HEK293 (cell line): ENCODE measurements at regions not wholly inside any gene's neighbourhood (a gene's known extent, or its start where the extent isn't known, plus 50 kb on each side); places are given as distances from the start of the nearest gene placed in this dataset.
"Not testable (repeated sequence)": the region's sequence is repeated elsewhere in the genome, so short reads cannot be mapped to it uniquely, and the experiment has no call there.

Experiments
- CTCF ChIA-PET: fragments of 350-600 bp; formaldehyde crosslinking; extraction: SDS; loops from one replicate; lab custom pipeline; 2021; ENCODE audit warnings: antibody characterized with exemption; lab: Yijun Ruan, JAX
- POLR2A ChIA-PET: fragments of 300-600 bp; formaldehyde crosslinking; extraction: SDS; loops from one replicate; lab custom pipeline; 2020; ENCODE audit warnings: antibody characterized with exemption, inconsistent platforms; lab: Yijun Ruan, JAX
- H3K27ac ChIP-seq: fragments of 200-500 bp; sonication (Bioruptor generic); 2 replicates; pipeline ENCODE4 v1.5.1; 2014; ENCODE audit warnings: low read depth, low read length, control low read depth, inconsistent platforms; ENCODE audit errors: extremely low read depth
- H3K36me3 ChIP-seq, 2 experiments: fragments of 200-500 bp in 1 of 2; sonication (Bioruptor generic) in 1 of 2; 1 replicate in 1 of 2; 2 replicates in 1 of 2; pipeline ENCODE4 v1.5.1; 2014 to 2017; ENCODE audit warnings: inconsistent platforms in 2 of 2, low read length in 2 of 2; ENCODE audit not compliant: control insufficient read depth in 2 of 2, insufficient read depth in 1 of 2
- H3K4me1 ChIP-seq: fragments of 200-500 bp; sonication (Bioruptor generic); 2 replicates; pipeline ENCODE4 v1.5.1; 2014; ENCODE audit warnings: mild to moderate bottlenecking, low read length, inconsistent platforms; ENCODE audit not compliant: control insufficient read depth, insufficient read depth
- H3K4me3 ChIP-seq: 2 replicates; pipeline ENCODE4 v1.5.1; 2011; ENCODE audit warnings: low read depth, mild to moderate bottlenecking, control low read depth, low read length, moderate library complexity
- H3K9me3 ChIP-seq: fragments of 200-500 bp; sonication (Bioruptor generic); 2 replicates; pipeline ENCODE4 v1.5.1; 2014; ENCODE audit warnings: low read depth, low read length, inconsistent platforms; ENCODE audit not compliant: control insufficient read depth, insufficient read depth
- OSR2 ChIP-seq: fragments of 450-650 bp; formaldehyde crosslinking; IDR thresholded peaks from 2 replicates; pipeline ENCODE4 v1.5.1; 2016; ENCODE audit warnings: missing biosample characterization, missing genetic modification characterization
- ZBTB8A ChIP-seq: fragments of 450-650 bp; formaldehyde crosslinking; IDR thresholded peaks from 2 replicates; pipeline ENCODE4 v1.5.1; 2016; ENCODE audit warnings: missing biosample characterization, missing genetic modification characterization
- ZNF146 ChIP-seq: fragments of 450-650 bp; formaldehyde crosslinking; IDR thresholded peaks from 2 replicates; pipeline ENCODE4 v1.5.1; 2016; ENCODE audit warnings: missing biosample characterization, missing genetic modification characterization
- ZNF157 ChIP-seq: fragments of 450-650 bp; formaldehyde crosslinking; IDR thresholded peaks from 2 replicates; pipeline ENCODE4 v1.5.1; 2016; ENCODE audit warnings: missing biosample characterization, missing genetic modification characterization
- ZNF174 ChIP-seq: fragments of 450-650 bp; formaldehyde crosslinking; IDR thresholded peaks from 2 replicates; pipeline ENCODE4 v1.5.0; 2017; ENCODE audit warnings: missing biosample characterization, mild to moderate bottlenecking, missing genetic modification characterization
- ZNF248 ChIP-seq: fragments of 450-650 bp; formaldehyde crosslinking; IDR thresholded peaks from 2 replicates; pipeline ENCODE4 v1.5.1; 2017; ENCODE audit warnings: missing biosample characterization, missing genetic modification characterization
- ZNF404 ChIP-seq: fragments of 450-650 bp; formaldehyde crosslinking; IDR thresholded peaks from 2 replicates; pipeline ENCODE4 v1.5.1; 2017; ENCODE audit warnings: missing biosample characterization, missing genetic modification characterization
- ZNF549 ChIP-seq: fragments of 450-650 bp; IDR thresholded peaks from 2 replicates; pipeline ENCODE4 v1.5.1; 2018; ENCODE audit warnings: missing biosample characterization, missing genetic modification characterization, mild to moderate bottlenecking, inconsistent platforms, moderate library complexity
- ZNF610 ChIP-seq: fragments of 450-650 bp; formaldehyde crosslinking; IDR thresholded peaks from 2 replicates; pipeline ENCODE4 v1.5.1; 2016; ENCODE audit warnings: missing biosample characterization, missing genetic modification characterization, borderline replicate concordance
- ZNF707 ChIP-seq: fragments of 450-650 bp; formaldehyde crosslinking; IDR thresholded peaks from 2 replicates; pipeline ENCODE4 v1.5.1; 2016; ENCODE audit warnings: missing biosample characterization, missing genetic modification characterization
- ZNF791 ChIP-seq: fragments of 450-650 bp; formaldehyde crosslinking; IDR thresholded peaks from 2 replicates; pipeline ENCODE4 v1.5.1; 2016; ENCODE audit warnings: missing biosample characterization, missing genetic modification characterization
- ZNF843 ChIP-seq: fragments of 450-650 bp; formaldehyde crosslinking; IDR thresholded peaks from 2 replicates; pipeline ENCODE4 v1.5.1; 2016; ENCODE audit warnings: missing biosample characterization, missing genetic modification characterization
- TF ChIP-seq, protein P1 (sequence below): fragments of 450-650 bp; formaldehyde crosslinking; IDR thresholded peaks from 2 replicates; pipeline ENCODE4 v1.5.1; 2017; ENCODE audit warnings: missing biosample characterization, missing genetic modification characterization
- TF ChIP-seq, protein P2 (sequence below): fragments of 450-650 bp; formaldehyde crosslinking; IDR thresholded peaks from 2 replicates; pipeline ENCODE4 v1.5.1; 2016; ENCODE audit warnings: missing biosample characterization, missing genetic modification characterization
- TF ChIP-seq, protein P3 (sequence below): fragments of 450-650 bp; formaldehyde crosslinking; IDR thresholded peaks from 2 replicates; pipeline ENCODE4 v1.5.1; 2016; ENCODE audit warnings: missing biosample characterization, missing genetic modification characterization, borderline replicate concordance
- TF ChIP-seq, protein P4 (sequence below): fragments of 450-650 bp; formaldehyde crosslinking; IDR thresholded peaks from 2 replicates; pipeline ENCODE4 v1.5.1; 2016; ENCODE audit warnings: missing biosample characterization, missing genetic modification characterization, low read depth
- TF ChIP-seq, protein P5 (sequence below): fragments of 450-650 bp; formaldehyde crosslinking; IDR thresholded peaks from 2 replicates; pipeline ENCODE4 v1.5.1; 2017; ENCODE audit warnings: missing biosample characterization, missing genetic modification characterization

DNA sequence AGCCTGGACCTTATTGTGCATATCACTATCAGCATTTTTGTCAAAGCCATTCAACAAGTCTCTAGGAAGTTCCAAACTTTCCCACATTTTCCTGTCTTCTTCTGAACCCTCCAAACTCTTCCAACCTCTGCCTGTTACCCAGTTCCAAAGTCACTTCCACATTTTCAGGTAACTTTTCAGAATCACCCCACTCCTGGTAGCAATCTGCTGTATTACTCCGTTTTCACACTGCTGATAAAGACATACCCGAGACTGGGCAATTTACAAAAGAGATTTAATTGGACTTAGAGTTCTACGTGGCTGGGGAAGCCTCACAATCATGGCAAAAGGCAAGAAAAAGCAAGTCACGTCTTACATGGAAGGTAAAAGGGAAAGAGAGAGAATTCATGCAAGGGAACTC, 293.4 kb downstream of the C11orf87 start:
- not testable (repeated sequence) for H3K36me3 ChIP-seq
- CTCF ChIA-PET, result interaction anchor here (0.7 kb wide), 1 partner anchor 10 kb away, joined by 3 read pairs; no protein-coding TSS in a partner anchor
- peak; percentile 70 for TF ChIP-seq ZNF707 (tag by site-specific recombination)
- TF ChIP-seq, all 188 proteins: peak for 1; not testable (repeated sequence) for 187
- H3K9me3 ChIP-seq, H3K4me1 ChIP-seq, H3K27ac ChIP-seq, H3K4me3 ChIP-seq, POLR2A ChIA-PET: not testable (repeated sequence)

DNA sequence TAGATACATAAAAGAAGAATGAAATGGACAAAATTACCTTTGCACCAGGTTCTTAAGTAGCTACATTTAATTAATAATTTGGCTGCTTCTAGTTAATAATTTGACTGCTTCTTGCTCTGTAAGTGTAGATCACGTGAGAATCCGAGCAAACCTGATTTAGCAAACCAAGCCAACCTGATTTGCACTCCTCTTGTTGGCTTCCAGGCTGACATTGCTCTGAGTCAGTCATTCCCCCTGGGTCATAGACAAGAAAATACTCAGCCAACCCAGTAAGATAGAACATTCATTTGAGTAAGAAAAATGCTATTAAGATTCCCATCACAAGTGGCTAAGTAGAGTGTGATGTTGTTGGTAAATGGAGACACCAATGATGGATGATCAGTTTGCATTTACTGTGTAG, 304.1 kb downstream of the C11orf87 start:
- H3K36me3 ChIP-seq, result no peaks in the 10 kb centered on the region
- no peaks in the 10 kb centered on the region for H3K9me3 ChIP-seq
- no peak overlapping the region for H3K4me3 ChIP-seq
- TF ChIP-seq ZNF174 (tag by site-specific recombination), result no peak
- TF ChIP-seq, protein P1, sequence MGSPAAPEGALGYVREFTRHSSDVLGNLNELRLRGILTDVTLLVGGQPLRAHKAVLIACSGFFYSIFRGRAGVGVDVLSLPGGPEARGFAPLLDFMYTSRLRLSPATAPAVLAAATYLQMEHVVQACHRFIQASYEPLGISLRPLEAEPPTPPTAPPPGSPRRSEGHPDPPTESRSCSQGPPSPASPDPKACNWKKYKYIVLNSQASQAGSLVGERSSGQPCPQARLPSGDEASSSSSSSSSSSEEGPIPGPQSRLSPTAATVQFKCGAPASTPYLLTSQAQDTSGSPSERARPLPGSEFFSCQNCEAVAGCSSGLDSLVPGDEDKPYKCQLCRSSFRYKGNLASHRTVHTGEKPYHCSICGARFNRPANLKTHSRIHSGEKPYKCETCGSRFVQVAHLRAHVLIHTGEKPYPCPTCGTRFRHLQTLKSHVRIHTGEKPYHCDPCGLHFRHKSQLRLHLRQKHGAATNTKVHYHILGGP (tag by site-specific recombination), result no peak
- TF ChIP-seq ZNF610 (tag by site-specific recombination), result no peak
- TF ChIP-seq ZNF404 (tag by site-specific recombination), result no peak
- no peak for TF ChIP-seq ZBTB8A (tag by site-specific recombination)
- TF ChIP-seq ZNF791 (tag by site-specific recombination), result no peak
- TF ChIP-seq ZNF549 (tag by site-specific recombination), result no peak
- no peak for TF ChIP-seq OSR2 (tag by site-specific recombination)
- TF ChIP-seq, protein P2, sequence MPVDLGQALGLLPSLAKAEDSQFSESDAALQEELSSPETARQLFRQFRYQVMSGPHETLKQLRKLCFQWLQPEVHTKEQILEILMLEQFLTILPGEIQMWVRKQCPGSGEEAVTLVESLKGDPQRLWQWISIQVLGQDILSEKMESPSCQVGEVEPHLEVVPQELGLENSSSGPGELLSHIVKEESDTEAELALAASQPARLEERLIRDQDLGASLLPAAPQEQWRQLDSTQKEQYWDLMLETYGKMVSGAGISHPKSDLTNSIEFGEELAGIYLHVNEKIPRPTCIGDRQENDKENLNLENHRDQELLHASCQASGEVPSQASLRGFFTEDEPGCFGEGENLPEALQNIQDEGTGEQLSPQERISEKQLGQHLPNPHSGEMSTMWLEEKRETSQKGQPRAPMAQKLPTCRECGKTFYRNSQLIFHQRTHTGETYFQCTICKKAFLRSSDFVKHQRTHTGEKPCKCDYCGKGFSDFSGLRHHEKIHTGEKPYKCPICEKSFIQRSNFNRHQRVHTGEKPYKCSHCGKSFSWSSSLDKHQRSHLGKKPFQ (tag by site-specific recombination), result no peak
- TF ChIP-seq, protein P3, sequence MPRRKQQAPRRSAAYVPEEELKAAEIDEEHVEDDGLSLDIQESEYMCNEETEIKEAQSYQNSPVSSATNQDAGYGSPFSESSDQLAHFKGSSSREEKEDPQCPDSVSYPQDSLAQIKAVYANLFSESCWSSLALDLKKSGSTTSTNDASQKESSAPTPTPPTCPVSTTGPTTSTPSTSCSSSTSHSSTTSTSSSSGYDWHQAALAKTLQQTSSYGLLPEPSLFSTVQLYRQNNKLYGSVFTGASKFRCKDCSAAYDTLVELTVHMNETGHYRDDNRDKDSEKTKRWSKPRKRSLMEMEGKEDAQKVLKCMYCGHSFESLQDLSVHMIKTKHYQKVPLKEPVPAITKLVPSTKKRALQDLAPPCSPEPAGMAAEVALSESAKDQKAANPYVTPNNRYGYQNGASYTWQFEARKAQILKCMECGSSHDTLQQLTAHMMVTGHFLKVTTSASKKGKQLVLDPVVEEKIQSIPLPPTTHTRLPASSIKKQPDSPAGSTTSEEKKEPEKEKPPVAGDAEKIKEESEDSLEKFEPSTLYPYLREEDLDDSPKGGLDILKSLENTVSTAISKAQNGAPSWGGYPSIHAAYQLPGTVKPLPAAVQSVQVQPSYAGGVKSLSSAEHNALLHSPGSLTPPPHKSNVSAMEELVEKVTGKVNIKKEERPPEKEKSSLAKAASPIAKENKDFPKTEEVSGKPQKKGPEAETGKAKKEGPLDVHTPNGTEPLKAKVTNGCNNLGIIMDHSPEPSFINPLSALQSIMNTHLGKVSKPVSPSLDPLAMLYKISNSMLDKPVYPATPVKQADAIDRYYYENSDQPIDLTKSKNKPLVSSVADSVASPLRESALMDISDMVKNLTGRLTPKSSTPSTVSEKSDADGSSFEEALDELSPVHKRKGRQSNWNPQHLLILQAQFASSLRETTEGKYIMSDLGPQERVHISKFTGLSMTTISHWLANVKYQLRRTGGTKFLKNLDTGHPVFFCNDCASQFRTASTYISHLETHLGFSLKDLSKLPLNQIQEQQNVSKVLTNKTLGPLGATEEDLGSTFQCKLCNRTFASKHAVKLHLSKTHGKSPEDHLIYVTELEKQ, result no peak
- TF ChIP-seq, protein P4, sequence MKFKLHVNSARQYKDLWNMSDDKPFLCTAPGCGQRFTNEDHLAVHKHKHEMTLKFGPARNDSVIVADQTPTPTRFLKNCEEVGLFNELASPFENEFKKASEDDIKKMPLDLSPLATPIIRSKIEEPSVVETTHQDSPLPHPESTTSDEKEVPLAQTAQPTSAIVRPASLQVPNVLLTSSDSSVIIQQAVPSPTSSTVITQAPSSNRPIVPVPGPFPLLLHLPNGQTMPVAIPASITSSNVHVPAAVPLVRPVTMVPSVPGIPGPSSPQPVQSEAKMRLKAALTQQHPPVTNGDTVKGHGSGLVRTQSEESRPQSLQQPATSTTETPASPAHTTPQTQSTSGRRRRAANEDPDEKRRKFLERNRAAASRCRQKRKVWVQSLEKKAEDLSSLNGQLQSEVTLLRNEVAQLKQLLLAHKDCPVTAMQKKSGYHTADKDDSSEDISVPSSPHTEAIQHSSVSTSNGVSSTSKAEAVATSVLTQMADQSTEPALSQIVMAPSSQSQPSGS (tag by site-specific recombination), result no peak
- TF ChIP-seq ZNF157 (tag by site-specific recombination), result no peak
- no peak for TF ChIP-seq ZNF248 (tag by site-specific recombination)
- TF ChIP-seq ZNF146 (tag by site-specific recombination), result no peak
- no peak for TF ChIP-seq ZNF843
- TF ChIP-seq, protein P5, sequence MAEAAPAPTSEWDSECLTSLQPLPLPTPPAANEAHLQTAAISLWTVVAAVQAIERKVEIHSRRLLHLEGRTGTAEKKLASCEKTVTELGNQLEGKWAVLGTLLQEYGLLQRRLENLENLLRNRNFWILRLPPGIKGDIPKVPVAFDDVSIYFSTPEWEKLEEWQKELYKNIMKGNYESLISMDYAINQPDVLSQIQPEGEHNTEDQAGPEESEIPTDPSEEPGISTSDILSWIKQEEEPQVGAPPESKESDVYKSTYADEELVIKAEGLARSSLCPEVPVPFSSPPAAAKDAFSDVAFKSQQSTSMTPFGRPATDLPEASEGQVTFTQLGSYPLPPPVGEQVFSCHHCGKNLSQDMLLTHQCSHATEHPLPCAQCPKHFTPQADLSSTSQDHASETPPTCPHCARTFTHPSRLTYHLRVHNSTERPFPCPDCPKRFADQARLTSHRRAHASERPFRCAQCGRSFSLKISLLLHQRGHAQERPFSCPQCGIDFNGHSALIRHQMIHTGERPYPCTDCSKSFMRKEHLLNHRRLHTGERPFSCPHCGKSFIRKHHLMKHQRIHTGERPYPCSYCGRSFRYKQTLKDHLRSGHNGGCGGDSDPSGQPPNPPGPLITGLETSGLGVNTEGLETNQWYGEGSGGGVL, result no peak
- TF ChIP-seq, all 188 proteins: peak for 0
- 0 out of 2 replicates have a peak, but pooled peaks cover 2% of the 10 kb centered on the region for H3K4me1 ChIP-seq
- CTCF ChIA-PET, result interaction anchor here (0.6 kb wide), 1 partner anchor 25 kb away, joined by 5 read pairs; no protein-coding TSS in a partner anchor
- POLR2A ChIA-PET, result no interaction called here
- no peak overlapping the region for H3K27ac ChIP-seq
